HG02588 (cell line): ENCODE measurements at regions not wholly inside any gene's neighbourhood (a gene's known extent, or its start where the extent isn't known, plus 50 kb on each side); places are given as distances from the start of the nearest gene placed in this dataset.

ENCODE experiments used
- ATAC-seq: cut with Tn5 transposase; IDR thresholded peaks from one replicate; pipeline ENCODE4 v1.9.1; 2021; ENCODE audit warnings: mild to moderate bottlenecking, moderate library complexity; ENCODE audit not compliant: unreplicated experiment

DNA sequence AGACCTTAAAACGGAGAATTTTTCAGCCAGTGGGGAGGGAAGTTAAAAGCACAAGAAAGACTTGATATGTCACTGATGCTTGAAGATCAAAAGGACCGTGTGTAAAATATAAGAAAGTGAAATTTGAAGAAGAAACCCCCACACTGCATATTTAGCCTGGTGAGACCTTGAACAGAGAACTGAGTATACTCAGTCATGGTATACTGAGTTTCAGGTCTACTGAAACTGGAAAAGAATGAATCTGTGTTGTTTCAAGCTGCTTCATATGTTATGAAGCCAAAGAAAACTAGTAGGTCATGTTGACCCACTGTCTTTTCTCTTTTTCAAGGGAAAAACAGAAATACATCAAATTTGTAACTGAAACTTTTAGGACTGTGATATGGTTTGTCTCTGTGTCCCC, 443.8 kb upstream of the GJE1 start:
- no peak for ATAC-seq

DNA sequence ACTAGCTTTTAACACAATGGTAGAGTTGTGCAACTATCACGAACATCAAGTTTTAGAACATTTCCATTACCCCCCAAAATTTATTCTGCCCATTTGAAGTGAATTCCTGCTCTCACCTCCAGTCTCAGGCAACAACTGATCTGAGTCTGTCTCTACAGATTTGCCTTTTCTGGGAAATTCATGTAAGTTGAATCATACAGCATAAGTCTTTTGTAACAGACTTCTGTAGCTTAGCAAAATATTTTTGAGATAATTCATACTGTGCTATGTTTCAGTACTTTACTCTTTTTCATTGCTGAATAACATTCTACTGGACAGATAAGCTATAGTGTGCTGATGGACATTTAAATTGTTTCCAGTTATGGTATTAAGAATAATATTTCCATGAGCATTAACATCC, 447.3 kb upstream of the GJE1 start:
- no peak for ATAC-seq

DNA sequence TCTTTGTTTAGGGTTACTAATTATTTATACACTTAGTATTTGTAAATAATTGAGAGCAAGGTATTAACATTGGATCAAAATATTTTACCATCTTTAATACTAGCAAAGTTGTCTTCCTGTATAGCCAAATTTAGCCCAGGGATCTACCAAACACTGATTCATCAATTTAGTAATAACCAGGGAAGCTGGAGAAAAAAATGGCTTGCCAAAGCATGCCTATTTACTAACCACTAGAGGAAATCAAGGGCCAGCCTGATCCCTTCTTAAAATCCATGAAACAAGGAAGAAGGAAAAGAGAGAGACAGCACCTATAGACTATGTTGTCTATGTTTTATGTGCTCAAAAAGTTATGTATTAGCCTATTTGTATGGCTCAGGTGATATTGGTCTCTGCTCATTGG, 450.3 kb upstream of the GJE1 start:
- ATAC-seq = no peak

DNA sequence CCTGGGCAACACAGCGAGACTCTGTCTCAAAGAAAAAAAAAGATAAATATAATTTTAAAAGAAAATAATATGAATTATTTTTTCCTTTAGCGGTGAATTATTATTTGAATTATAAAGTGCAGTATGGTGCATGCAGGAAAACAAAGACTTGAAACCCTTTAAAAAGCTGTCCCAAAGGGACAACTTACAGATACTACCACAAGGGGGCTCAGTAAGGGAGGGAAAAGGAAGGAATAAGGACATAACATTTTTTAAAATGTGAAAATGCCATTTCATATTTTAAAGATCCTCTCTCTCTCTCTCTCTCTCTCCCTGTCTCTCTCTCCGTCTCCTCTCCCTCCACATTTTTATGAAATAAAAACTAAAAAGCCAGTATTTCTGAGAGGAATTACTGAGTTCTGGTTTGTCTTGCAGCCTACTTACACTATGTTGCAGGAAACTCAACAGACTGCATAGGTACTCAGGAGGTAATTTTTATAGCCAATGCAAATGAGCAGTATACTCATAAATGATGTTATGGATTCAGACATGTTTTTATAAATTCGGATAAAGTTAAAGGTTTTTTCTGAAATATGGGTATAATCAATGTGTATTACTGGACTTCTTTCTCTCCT, 455.0 kb upstream of the GJE1 start:
- no peak for ATAC-seq

DNA sequence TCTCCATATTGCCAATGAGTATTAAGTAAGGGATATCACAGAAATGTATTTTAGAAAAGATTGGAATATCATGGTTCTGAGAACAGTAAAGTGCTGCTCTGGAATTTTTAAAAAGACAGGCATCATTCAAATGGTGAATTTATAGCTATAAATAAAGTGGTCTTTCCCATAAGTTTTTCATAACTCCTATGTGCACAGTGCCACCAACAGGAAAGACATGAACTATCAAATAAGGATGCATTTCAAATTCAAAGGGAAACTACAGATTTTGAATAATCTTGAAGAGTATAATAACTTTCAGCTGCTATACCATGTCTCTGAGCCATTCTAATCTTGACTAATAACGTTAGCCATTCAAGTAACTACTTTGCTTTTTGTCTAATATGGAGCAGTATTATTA, 456.8 kb upstream of the GJE1 start:
- ATAC-seq = no peak

DNA sequence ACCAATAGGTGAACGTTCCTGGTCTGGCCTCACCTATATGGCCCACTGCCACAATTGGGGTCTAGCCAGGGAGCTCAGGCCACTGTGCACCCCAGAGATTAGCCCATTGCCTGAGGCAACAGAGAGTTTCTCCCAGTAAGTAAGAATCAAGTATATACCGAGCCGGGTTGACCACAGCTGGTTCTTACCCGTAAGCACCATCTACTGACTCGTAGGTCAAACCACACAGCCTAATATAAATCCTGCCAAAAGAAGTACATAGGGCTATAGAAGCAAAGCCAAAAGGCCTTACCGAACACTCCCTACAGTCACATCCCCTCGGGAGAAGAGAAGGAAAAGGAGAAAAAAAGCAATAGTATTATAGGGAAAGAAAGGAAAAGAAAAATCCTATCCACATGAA, 463.6 kb upstream of the GJE1 start:
- ATAC-seq = no peak

DNA sequence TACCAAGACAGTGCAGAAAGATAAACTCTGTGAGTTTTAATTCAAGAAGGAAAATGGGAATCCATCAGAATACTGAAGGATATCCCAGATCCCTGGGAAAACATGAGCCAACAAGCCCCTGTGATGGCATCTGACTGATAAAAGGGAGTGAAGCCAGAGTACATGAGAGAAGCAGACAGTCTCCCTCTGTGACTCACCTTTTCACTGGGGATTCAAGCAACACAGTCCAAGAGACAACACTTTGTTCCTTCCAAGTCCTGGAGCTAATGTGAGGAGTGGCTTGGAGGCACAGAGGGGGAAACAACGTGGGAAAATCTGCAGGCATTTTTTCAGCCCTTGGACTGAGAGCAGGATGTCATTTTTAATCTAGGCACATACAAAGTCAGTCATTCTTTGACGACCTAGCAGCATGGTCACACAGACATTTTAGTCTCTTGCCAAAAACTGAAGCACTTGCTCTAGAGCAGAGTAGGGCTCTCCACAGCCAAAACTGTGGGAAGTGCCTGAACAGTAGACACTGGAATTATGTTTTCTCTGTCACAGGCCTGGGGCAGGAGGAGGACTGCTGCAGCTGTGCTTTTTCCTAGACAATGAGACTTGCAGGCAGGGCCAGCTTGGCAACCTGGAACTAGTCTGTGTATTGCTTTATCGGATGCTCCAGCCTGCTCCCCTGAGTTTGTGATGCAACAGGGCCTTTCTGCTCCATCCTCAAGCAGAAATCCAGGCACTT, 465.0 kb upstream of the GJE1 start:
- no peak for ATAC-seq

DNA sequence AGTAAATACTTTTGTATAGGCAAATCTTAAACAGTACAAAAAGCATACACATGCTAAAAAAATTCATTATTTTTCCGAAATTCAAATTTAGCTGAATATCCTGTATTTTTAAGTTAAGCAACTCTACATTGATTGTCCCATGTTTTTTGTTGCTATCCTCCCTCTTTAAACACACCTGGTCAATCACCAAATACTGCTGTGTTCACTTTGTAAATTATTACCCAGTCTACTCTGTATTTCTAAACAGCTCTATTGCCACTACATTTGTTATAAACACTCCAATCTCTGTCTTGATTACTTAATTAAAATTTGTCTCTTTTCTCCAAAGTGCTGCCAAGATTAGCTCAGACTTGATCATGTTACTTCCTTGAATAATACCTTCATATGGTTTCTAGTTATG, 466.5 kb upstream of the GJE1 start:
- ATAC-seq = no peak

DNA sequence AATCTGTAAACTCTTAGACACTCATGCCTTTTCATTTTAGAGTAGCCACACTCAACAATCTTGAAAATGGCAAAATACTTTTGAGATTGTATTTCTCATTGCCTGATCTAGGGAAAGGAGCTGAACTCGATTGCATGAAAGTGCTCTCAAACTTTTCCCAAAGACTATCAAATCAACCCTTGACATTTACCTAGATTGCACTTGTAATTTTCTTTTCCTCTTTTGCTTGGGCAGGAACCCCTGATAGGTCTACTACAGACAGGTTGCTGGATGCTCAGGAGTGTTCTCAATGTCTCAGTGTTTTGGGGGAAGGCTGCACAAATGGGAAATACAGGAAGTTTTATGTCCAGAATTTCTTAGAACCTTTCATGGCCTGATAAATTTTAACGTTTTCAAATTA, 468.0 kb upstream of the GJE1 start:
- no peak for ATAC-seq

DNA sequence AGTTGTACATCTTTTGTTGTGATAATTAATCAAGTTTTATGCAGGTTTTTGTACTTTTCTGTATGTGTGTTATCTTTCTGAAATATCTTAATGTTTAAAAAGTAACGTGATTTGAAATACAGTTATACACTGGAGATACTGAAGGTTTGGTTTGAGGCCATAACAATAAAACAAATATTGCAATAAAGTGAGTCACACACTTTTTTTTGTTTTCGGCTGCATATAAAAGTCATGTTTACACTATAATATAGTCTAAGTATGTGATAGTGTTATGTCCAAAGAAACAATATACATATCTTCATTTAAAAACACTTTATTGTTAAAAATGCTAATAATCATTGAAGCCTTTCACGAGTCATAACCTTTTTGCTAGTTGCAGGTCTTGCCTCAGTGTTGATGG, 473.1 kb upstream of the GJE1 start:
- no peak for ATAC-seq

DNA sequence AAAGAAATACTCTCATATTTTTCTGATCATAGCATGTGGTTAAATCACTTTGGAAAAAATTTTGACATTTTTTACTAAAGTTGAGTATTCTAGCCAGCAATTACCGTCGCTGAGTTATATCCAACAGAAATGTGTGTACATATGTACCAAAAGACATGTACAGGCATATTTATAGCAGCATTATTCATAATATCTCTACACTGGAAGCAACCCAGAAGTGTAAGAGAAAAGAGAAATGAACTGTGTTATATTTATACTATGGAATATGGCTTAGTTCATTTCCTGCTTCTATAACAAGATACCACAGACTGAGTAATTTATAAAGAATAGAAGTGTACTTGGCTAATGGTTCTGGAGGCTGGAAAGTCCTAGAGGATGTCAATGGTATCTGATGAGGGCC, 474.0 kb upstream of the GJE1 start:
- ATAC-seq = no peak

DNA sequence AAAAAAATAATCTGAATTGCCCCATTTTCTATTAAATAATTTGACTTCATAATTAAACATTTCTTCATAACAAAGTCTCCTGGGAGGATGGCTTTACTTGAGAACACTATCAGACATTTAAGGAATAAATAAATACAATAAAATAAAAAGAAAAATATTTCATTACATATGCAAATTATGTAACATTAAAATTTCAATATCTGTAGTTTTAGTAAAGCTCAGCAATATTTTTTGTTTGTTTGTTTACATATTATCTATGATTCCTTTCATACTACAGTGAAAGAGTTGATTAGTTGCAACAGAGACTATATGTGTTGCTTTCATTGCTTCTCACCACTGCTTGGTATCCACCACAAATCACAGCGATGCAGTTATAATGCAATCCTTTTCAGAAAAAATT, 474.9 kb upstream of the GJE1 start:
- no peak for ATAC-seq

DNA sequence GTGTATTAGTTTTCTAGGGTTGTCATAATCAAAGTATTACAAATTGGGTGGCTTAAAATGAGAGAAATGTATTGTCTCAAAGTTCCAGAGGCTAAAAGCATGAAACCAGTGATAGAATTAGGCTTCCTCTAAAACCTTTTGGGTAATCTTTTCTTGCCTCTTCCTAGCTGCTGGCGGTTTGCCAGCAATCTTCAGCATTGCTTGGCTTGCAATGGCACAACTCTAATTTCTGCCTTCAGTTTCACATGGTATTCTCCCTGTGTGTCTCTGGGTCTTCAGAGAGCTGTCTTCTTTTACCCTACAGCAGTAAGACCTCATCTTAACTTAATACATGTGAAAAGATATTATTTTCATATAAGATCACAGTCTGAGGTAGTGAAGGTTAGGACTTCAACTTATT, 479.1 kb upstream of the GJE1 start:
- no peak for ATAC-seq

DNA sequence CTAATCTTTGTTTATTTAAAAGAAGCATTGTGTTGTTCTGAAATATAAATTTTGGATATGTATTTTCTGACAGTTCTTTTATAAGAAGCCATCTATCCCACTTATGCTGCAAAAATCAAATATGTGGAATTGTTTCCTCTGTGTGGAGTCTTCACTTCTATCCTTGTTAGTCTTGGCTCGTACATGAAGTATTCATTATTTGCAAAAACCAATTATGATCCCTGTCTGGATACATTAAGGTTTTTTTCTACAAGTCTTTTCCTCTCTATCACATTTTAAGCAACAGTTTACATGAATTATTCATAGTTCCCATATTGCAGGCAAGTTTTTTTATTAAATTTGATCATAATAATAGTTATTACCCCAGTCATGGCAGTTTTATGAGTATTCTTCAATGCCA, 490.8 kb upstream of the GJE1 start:
- no peak for ATAC-seq

DNA sequence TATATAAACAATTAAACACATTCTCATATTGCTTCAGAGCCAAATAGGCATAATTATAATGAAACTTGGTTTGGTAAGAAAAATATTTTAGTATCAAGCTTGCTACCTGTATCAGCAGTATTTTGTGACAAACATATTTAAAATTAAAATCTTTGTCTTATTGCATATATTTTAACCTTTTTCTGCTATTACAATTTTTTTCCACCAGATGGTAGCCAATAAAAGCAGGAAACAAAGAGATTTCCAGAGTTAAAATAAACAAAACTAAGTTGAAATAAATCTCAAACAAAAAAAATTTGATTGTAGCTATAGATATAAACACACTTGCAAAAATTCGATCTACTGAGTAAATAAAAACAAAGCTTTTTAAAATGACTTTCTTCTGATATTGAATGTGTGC, 491.3 kb upstream of the GJE1 start:
- ATAC-seq = no peak

DNA sequence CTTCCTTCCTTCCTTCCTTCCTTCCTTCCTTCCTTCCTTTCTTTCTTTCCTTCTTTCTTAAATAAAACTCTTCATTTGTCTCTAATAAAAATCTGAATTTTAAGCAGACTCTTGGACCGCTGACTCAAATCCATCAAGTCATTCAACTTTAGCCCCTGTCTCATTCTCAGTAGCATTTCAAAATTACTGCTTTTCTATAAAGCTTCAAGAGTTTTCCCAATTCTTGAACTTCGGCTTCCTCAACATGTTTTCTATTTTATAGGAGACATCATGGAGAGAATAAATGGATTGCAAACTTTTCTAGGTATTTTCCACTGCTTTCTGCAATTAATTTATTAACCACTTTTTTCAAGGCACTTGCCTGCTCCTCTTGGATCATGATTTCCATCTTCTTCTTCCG, 497.1 kb upstream of the GJE1 start:
- ATAC-seq = no peak

DNA sequence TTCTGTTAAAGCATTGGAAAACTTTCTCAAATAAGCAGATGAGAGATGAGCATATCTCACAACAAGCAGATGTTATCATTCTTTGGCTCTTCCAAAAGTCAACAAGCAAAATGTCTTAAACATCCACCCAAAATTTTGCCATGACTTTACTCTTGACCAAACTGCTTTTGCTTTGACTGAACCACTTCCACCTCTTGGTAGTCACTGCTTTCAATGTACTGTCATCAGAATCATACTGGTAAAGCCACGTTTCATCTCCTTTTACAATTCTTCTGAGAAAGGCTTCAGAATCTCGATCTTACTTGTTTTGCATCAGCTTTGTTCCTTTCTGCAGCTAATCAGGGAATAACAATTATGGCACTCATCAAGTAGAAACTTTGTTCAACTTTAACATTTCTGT, 498.5 kb upstream of the GJE1 start:
- ATAC-seq = no peak

DNA sequence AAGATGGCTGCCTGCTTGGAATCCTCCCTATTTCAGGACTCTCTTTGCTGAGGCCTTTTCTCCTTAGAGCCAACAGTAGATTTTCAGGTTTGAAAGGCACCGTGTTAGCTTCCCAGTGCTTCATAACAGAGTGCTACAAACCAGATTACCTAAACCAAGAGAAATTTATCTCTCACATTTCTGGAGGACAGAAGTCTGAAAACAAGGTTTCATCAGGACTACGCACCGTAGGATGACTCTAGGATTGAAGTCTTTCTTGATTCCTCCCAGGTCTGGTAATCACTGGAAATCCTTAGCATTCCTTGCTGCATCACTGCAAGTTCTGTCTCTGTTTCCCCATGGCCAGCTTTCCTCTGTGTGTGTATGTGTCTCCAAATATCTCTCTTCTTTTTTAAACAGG, 508.4 kb upstream of the GJE1 start:
- ATAC-seq = no peak

DNA sequence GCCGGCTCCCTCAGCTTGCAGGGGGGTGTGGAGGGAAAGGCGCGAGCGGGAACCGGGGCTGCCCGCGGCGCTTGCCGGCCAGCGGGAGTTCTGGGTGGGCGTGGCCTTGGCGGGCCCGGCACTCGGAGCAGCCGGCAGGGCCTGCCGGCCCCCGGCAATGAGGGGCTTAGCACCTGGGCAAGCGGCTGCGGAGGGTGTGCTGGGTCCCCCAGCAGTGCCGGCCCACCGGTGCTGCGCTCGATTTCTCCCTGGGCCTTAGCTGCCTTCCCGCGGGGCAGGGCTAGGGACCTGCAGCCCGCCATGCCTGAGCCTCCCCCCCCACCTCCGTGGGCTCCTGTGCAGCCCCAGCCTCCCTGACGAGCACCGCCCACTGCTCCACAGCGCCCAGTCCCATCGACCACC, 514.5 kb upstream of the GJE1 start:
- no peak for ATAC-seq

DNA sequence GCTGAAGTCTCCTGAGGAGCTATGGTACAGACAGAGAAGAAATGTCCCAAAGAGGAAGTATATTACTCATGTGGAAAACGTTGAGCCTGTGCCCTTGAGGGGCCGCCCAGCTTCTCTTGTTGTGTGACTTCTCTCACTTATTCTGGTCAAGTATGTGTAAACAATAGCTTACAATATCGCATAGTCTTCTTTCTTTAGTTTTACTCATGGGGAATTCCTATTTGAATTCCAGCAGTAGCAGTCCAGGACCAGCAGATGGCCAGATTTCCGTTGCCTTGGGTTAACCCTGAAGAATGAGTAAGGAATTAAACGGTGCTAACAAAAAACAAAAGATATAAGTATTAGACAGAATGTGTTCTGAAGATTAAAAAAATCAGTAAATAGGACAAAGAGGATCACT, 522.0 kb upstream of the GJE1 start:
- no peak for ATAC-seq

DNA sequence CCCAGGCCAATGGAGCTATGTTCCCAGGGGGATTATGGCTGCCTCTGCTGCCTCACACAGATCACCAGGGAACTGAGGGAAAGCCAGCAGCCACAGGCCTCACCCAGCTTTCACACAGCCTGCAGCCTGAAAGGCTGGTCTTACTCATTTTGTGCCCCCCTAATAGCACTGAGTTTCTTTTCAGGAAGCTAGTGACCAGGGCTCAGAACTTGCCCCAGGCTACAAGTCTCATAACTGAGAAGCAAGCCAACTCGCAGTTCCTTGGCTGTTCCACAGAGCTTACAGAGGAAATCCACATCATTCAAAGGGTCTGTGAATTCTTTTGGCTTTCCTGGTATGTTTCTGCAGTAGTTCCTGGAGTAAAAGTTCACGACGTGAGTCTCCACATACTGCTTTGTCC, 524.8 kb upstream of the GJE1 start:
- ATAC-seq = no peak

DNA sequence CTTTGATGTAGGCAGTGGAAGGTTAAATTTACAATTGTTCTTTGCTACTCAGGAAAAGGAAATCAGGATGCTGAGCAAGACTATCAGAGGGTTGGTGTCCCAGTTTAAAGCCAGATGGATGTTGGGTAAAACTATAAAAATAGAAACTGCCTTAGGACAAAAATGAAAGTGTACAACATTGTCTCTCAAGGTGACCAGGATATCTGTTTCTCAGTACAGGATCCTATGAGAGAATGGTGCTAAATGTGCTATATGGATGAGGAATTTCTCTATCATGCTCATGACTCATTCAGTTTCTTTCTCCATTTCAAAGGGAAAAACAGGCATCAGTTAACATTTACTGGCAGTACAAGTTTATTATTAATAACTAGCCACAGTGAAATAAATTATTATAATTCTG, 534.2 kb upstream of the GJE1 start:
- ATAC-seq = no peak

DNA sequence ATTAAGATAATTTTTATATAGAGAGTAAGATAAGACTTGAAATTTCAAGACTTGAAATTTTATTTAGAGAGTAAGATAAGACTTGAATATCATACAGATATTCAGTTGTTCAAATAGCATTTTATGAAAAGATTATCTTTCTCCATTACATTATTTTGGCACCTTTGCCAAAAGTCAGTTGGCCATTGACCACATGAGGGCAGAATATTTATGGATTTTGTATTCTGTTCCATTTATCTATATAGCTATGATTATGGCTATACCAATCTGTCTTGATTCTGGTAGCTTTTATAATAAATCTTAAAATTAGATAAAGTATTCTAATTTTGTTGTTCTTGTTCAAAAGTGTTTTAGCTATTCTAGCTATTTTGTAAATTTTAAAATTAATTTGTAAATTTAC, 537.9 kb upstream of the GJE1 start:
- no peak for ATAC-seq
